ENCODE measurements at regions not wholly inside any gene's neighbourhood (a gene's known extent, or its start where the extent isn't known, plus 50 kb on each side); places are given as distances from the start of the nearest gene placed in this dataset.

GRCh38 chr5:147037515-147038205 lies 159.1 kb upstream of the PPP2R2B start:
- DNase-seq (ENCODE audit: low read depth in 3 of 3), result no peak

GRCh38 chr5:147040856-147041255 lies 162.3 kb upstream of the PPP2R2B start:
- no peak for DNase-seq (ENCODE audit: low read depth in 3 of 3)

GRCh38 chr5:147044572-147045273 lies 166.2 kb upstream of the PPP2R2B start:
- no peak for DNase-seq (ENCODE audit: low read depth in 3 of 3)

DNA sequence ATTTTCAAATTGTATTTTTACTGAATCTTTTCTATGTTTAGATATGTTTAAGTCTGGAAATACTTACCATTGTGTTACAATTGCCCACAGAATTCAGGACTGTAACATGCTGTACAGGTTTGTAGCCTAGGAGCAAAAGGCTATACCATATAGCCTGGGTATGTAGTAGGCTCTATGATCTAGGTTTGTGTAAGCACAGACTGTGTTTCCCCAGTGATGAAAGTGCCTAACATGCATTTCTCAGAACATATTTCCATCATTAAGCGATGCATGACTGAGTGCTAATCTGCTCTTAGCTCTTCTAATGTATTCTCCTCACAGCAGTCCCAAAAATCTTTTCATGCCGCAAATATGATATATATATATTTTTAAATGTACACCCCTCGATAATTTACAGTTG lies 166.7 kb upstream of the PPP2R2B start:
- DNase-seq (ENCODE audit: low read depth in 3 of 3), result no peak

DNA sequence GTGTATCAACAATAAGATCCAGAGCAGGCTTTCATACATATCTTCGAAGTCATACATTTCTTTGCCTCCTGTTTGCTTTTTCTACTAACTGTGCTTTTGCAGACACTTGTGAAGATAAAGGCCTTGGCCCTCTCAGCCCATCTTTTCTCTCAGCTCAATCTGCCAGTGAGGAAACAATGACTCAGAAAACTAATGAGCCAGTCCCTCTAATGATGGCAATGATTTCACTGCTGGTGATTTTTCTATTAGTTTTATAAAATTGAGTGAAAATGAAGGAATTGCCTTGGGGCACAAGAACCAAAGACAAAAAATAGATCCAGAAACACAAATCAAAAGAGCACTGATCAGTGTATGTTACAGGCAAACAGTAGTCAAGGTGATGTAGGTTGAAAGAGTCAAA lies 167.7 kb upstream of the PPP2R2B start:
- no peak for DNase-seq (ENCODE audit: low read depth in 3 of 3)

DNA sequence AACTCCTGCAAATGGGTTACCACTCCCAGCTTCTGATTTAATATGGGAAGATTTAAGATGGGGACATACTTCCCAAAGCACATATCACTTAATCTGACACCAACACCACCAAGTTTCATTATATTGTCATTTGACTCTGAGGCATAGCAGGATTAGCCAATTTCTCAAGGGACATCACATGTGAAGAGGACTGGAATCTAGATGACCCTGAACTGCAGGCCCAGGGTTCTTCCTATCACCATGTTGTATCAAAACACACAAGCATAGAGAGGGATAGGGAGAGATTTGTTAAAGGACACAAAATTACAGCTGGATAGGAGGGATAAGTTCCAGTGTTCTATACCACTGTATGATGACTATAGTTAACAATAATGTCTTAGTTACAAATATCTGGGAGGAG lies 168.3 kb upstream of the PPP2R2B start:
- DNase-seq (ENCODE audit: low read depth in 3 of 3), result no peak

GRCh38 chr5:147049764-147050163 lies 171.2 kb upstream of the PPP2R2B start:
- DNase-seq (ENCODE audit: low read depth in 3 of 3), result no peak

GRCh38 chr5:147050172-147050571 lies 171.6 kb upstream of the PPP2R2B start:
- DNase-seq (ENCODE audit: low read depth in 3 of 3), result no peak

- DNase-seq (ENCODE audit: low read depth in 3 of 3), result no peak
Measured at GRCh38 chr5:147051193-147051592, 172.6 kb upstream of the PPP2R2B start.

GRCh38 chr5:147052519-147052918 lies 174.0 kb upstream of the PPP2R2B start:
- no peak for DNase-seq (ENCODE audit: low read depth in 3 of 3)

GRCh38 chr5:147055089-147055826 lies 176.7 kb upstream of the PPP2R2B start:
- no peak for DNase-seq (ENCODE audit: low read depth in 3 of 3)

DNA sequence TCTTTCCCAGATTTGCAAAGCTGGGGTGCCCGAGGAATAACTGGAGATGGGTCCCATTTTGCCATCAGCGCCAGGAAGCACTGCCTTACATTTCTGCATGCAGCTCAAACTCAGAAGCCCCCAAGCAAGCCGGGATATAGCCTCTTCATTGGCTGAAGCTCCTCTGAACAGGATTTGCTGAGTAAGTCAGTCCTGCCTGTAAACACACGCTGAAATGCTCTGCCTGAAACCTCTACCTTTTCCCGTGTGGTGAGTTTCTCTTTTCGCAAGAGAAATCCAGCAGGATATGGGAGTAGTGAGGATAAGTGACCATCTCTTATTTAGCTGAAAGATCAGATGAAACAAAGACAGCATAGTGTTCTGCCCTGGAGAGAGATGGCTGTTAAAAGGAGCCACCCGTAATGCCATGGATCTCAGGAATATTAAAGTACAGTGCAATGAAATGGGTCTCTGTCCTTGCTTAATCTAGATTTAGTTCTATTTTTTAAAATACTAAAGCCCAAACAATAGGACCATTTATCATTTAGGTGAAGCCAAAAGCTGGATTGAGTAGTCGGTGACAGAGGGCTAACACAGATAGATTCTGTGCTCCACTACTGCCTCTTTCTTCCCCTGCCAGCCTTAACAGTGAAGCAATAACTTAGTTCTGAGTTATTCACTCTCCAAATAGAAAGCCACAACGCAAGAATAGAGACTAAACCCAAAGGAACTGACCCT lies 177.5 kb upstream of the PPP2R2B start:
- DNase-seq (ENCODE audit: low read depth in 3 of 3), result no peak

DNA sequence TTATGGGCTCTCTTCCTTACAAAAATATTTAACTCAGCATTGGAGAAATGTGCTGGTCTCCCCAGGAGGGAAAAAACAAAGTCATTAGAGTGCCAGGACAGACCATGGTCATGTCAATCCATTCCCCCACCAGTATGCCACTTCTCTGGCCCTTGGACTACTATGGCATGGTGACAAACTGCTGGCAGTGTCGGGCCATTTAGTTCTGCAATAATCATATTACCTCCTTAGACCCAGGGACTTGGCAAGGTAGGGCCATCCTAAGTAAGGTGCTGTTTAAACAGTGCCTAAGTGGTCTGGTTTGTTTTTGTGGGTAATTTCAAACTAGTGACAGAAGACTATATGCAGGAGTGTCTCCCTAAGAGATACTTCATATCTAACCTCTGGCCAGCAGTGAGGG lies 177.8 kb upstream of the STK32A start:
- DNase-seq (ENCODE audit: low read depth in 3 of 3), result no peak

DNA sequence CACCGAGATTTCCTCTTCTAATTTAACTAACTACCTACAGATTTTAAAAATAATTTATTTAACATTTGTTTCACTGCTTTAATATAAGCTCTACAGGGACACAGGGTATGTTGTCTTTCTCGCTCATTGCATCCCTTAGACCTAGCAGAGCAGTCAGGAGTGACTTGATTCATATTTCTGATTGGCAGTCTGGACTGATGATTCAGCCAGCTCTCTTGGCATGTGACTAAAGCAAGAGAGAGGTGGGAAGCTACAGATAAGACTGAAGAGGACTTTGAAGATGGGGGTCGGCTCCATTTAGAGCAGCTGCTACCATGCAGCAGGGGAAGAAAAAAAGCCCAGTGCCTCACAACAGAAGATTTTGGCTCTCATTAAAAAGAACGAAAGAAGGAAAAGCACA lies 173.4 kb upstream of the STK32A start:
- no peak for DNase-seq (ENCODE audit: low read depth in 3 of 3)

DNA sequence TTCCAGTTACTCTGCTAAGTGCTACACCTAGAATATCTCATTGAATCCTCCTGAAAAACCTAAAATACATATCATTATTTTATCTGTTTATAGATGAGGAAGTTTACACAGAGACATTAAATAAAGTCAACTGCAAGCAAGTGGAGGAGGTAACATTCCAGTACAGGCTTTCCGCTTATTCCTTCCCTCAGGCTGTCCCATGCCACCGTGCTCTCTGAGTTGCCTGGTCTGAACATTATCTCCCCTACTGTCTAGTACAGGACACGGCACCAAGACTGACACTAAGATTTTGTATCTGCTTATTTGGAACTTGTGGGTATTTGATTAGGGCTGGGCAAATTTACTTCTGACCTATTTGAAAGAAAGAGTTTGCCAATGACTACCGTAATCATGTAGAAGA lies 172.4 kb upstream of the STK32A start:
- no peak for DNase-seq (ENCODE audit: low read depth in 3 of 3)

- DNase-seq (ENCODE audit: low read depth in 3 of 3), result no peak
Measured at GRCh38 chr5:147063943-147064342, 170.9 kb upstream of the STK32A start.

DNA sequence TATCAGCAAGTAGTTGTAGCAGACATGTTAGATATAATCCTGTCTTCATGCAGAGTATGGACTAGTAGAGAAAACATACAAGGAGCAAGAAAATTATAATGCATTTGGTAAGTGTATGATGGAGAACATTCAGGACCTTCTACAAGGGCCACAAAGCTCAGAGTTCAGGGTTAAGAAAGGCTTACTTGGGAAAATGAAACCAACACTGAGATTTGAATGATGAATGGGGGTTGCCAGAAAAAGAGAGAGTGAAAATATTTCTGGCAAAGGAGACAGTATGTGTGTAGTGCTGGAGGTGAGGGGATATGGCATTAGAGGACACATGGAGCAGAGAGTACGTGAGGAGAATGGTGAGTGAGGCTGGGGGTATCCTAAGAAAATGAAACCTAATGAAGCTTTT lies 169.8 kb upstream of the STK32A start:
- DNase-seq (ENCODE audit: low read depth in 3 of 3), result no peak

- no peak for DNase-seq (ENCODE audit: low read depth in 3 of 3)
Measured at GRCh38 chr5:147068998-147069397, 165.8 kb upstream of the STK32A start.

DNA sequence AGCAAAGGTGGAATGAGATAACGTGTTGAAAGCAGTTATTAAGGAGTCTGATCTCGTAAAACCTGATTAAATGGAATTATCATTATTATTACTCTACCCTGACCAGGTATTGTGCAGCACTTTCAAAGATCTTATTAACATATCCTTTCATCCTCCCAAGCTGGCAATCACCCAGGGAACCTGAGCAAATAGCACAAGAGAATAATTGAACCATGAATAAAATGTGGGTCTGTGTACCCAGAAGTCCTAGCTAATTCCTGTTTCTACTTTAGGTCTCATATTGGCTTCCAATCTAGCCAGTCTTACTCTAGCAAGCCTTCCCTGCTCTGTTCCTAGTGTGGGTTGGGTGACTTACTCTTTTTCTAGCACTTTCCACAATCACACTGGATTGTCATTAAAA lies 162.2 kb upstream of the STK32A start:
- no peak for DNase-seq (ENCODE audit: low read depth in 3 of 3)

- DNase-seq (ENCODE audit: low read depth in 3 of 3), result no peak
Measured at GRCh38 chr5:147073098-147073497, 161.7 kb upstream of the STK32A start.

DNA sequence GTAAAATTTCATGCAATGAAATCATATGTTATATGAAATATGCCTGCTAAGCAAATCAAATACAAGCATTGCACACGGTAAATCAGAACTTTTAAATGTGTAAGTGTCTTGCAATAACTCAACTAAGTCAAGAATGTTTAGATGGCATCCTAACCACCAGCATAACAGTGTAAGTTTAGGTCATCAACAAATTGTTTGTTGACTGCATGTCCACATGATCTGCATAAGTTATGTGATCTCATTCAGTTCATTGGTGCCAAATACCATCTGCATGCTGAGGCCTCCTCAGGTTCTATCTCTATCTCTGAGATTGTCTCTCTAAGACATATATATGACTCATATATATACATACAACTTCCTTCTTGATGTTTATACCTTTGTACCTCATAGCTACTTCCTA lies 159.6 kb upstream of the STK32A start:
- DNase-seq (ENCODE audit: low read depth in 3 of 3), result no peak

DNA sequence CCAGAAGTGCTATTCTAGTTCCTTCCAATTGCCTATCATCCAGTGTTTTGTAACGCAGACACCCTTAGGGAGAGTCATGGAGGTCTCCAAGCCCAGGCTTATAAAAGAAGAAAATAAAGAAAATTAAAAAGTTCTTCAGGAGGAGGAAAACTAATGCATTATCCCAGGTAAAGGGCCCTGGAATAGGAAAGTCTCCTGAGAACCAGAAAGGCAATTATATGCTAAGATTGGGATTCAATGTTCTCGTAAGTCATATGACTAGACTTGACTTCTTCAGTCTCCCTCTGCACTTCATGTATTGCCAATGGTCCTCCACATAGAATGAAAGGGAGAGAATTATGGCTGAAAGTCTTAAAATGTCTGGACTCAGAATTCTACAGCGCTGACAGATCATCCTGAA lies 154.4 kb upstream of the STK32A start:
- DNase-seq (ENCODE audit: low read depth in 3 of 3), result no peak
